SU-DHL-6 (cell line): ENCODE measurements at regions not wholly inside any gene's neighbourhood (a gene's known extent, or its start where the extent isn't known, plus 50 kb on each side); places are given as distances from the start of the nearest gene placed in this dataset.

Source experiments
- EZH2phosphoT487 ChIP-seq: fragments of 200-600 bp; sonication (generic), shearing (Covaris generic); conservative IDR thresholded peaks from 2 replicates; pipeline ENCODE4 v1.6.1; 2018; ENCODE audit warnings: mild to moderate bottlenecking, antibody characterized with exemption, low read length, moderate library complexity, mixed read lengths
- TF ChIP-seq, protein P1 (sequence below): fragments of 200-600 bp; sonication (generic); IDR thresholded peaks from one replicate; pipeline ENCODE4 v1.5.1; 2017; ENCODE audit warnings: antibody characterized with exemption, mild to moderate bottlenecking, low read length, moderate library complexity; ENCODE audit not compliant: insufficient read depth, poor library complexity, severe bottlenecking

DNA sequence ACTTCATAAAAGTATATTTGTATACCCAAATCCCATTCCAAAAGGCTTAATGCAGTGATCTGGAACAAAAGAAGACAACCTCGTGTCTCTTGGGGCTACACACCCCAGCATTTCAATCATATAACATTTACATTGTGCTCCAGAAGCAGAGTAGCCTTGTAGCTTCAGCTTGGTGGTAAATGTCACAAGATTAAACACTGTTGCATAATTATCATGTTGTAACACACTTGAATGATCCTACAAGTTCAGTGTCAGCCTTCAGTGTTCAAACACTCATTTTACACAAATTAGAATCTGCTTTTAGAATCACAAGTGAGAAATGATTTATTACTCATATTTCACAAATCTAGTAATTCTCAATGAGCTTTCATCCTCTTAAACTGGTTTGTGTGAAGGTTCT is 122.6 kb downstream of the CNTN3 start:
- TF ChIP-seq, protein P1, sequence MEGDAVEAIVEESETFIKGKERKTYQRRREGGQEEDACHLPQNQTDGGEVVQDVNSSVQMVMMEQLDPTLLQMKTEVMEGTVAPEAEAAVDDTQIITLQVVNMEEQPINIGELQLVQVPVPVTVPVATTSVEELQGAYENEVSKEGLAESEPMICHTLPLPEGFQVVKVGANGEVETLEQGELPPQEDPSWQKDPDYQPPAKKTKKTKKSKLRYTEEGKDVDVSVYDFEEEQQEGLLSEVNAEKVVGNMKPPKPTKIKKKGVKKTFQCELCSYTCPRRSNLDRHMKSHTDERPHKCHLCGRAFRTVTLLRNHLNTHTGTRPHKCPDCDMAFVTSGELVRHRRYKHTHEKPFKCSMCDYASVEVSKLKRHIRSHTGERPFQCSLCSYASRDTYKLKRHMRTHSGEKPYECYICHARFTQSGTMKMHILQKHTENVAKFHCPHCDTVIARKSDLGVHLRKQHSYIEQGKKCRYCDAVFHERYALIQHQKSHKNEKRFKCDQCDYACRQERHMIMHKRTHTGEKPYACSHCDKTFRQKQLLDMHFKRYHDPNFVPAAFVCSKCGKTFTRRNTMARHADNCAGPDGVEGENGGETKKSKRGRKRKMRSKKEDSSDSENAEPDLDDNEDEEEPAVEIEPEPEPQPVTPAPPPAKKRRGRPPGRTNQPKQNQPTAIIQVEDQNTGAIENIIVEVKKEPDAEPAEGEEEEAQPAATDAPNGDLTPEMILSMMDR, result no peak
- TF ChIP-seq EZH2phosphoT487, result no peak
